ENCODE measurements at regions not wholly inside any gene's neighbourhood (a gene's known extent, or its start where the extent isn't known, plus 50 kb on each side); places are given as distances from the start of the nearest gene placed in this dataset.

DNA sequence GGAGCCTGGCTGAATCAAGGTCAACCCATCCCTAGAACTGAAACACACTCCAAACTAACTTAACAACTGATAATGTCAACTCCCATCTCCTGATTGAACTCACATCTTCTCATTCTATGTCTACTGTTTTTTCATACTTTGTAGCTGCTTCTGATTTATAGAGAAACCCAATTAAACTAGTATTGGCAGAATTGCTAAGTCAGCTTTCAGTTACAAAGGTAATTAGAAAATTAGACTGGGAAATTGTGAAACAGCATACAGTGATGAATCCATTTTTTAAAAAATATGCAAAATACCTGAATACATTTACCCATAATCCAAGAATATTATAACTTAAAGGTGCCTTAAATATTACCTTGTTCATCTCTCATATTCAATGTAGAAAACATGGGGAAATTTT is 535.2 kb upstream of the CLINT1 start:
- Mint-ChIP-seq H3K27ac (no peak overlapping the region), H3K4me3 (no peak overlapping the region), H3K27me3 (peaks cover 6% of the 10 kb centered on the region), H3K36me3 (ENCODE audit: low read depth) (no peaks in the 10 kb centered on the region), H3K4me1 (no peaks in the 10 kb centered on the region)
- ATAC-seq: no peak
- no peaks in the 10 kb centered on the region for H3K9me3 ChIP-seq (ENCODE audit: control insufficient read depth, low read length, poor library complexity, severe bottlenecking)
- no peak for DNase-seq

DNA sequence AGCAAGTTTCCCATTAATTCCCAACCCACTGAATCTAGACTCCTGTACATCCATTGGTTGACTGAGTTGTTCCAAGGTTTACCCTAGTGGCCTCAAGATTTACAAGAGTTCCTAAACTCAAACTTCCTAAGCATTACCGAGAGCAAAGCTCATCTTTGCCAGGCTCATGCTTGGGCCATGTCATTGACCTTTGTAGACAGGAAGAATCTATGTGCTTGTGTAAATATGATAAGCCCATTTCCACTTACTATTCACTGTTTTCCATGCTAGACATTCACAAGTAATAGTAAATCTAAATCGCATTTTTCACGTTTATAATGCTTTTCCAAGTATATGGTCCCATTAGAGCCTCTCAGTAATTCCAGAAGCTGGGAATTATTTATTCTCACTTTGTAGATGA is 534.5 kb upstream of the CLINT1 start:
- DNase-seq: no peak

DNA sequence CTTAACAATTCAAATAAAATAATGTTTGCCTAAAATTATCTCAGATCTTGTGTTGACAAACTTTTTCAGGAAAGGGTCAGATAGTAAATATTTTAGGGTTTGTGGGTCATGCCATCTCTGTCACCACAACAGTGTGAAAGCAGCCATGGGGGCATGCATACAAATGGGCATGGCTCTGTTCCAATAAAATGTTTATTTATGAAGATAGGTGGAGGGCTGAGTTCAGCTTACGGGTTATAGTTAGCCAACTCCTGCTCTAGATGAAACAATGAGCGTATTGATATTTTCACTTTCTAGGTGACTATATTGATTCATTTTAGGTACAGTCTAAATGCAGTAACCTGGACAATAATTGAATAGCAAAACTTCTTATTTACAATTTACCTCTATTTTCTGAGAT is 533.8 kb upstream of the CLINT1 start:
- ATAC-seq (no peak), DNase-seq (no peak)
- peaks cover 6% of the 10 kb centered on the region for H3K27me3 Mint-ChIP-seq
- H3K27ac Mint-ChIP-seq: no peak overlapping the region
- no peaks in the 10 kb centered on the region for H3K36me3 Mint-ChIP-seq (ENCODE audit: low read depth)
- no peaks in the 10 kb centered on the region for H3K4me1 Mint-ChIP-seq
- H3K9me3 ChIP-seq (ENCODE audit: control insufficient read depth, low read length, poor library complexity, severe bottlenecking): no peaks in the 10 kb centered on the region
- H3K4me3 Mint-ChIP-seq: no peak overlapping the region

More for the DNA sequence above, 534.5 kb upstream of the CLINT1 start:
- no peaks in the 10 kb centered on the region for H3K4me1 Mint-ChIP-seq
- no peaks in the 10 kb centered on the region for H3K9me3 ChIP-seq (ENCODE audit: control insufficient read depth, low read length, poor library complexity, severe bottlenecking)
- H3K4me3 Mint-ChIP-seq: no peak overlapping the region
- H3K27ac Mint-ChIP-seq: no peak overlapping the region
- H3K36me3 Mint-ChIP-seq (ENCODE audit: low read depth): no peaks in the 10 kb centered on the region
- no peak for ATAC-seq
- peaks cover 6% of the 10 kb centered on the region for H3K27me3 Mint-ChIP-seq

DNA sequence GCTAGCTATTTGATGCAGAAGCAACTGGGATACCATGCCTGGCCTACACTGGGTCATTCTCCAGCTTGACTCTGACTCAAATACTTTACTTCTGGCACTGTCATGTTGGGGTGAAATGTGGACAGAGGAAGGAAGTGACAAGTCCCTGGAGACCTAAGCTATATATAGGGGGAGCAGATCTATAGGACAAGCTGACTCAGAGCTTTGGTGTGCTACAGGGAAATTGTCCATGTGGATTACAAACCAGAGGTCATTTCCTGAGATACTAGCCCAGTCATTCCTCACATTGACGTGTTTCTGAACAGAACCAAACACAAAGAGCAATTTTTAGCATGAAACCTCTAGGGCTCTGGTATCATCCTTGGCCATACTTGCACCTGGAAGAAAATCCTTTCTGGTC is 531.6 kb upstream of the CLINT1 start:
- no peak for DNase-seq
- H3K9me3 ChIP-seq (ENCODE audit: control insufficient read depth, low read length, poor library complexity, severe bottlenecking): no peaks in the 10 kb centered on the region
- H3K4me3 Mint-ChIP-seq: no peak overlapping the region
- no peaks in the 10 kb centered on the region for H3K4me1 Mint-ChIP-seq
- H3K27me3 Mint-ChIP-seq: no peaks in the 10 kb centered on the region
- peak; percentile 30 for ATAC-seq
- H3K27ac Mint-ChIP-seq: no peak overlapping the region
- H3K36me3 Mint-ChIP-seq (ENCODE audit: low read depth): no peaks in the 10 kb centered on the region

DNA sequence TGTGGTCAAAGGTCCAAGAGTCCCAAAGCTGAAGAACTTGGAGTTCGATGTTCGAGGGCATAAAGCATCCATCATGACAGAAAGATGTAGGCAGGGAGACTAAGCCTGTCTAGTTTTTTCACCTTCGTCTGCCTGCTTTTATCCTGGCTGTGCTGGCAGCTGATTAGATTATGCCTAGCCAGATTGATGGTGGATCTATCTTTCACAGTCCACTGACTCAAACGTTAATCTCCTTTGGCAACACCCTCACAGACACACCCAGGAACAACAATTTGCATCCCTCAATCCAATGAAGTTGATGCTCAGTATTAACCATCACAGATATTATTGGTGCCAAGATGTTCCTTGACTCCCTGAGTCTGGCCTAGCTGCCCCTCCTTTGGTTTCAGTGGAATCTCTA is 530.8 kb upstream of the CLINT1 start:
- no peaks in the 10 kb centered on the region for H3K27me3 Mint-ChIP-seq
- H3K4me1 Mint-ChIP-seq: no peaks in the 10 kb centered on the region
- no peaks in the 10 kb centered on the region for H3K36me3 Mint-ChIP-seq (ENCODE audit: low read depth)
- DNase-seq (no peak), ATAC-seq (no peak)
- H3K9me3 ChIP-seq (ENCODE audit: control insufficient read depth, low read length, poor library complexity, severe bottlenecking): no peaks in the 10 kb centered on the region
- no peak overlapping the region for H3K27ac Mint-ChIP-seq
- H3K4me3 Mint-ChIP-seq: no peak overlapping the region

DNA sequence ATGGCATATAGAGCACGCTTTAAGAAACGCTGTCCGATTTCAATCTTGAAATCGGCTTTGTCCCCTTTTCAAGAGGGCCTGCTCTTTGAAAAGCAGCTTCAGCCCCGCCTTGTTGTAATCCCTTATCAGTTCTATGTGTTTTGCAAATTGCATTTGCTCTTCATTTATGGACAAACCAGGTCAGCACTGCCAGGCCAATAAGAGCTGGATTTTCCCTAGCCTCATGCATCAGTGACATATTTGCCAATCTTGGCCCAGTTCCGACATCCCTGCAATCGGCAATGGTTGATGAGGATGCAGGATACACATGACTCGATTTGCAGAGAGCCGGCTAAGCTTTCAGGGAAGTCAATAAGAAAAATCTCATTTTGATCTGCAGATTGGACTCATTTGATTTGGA is 529.1 kb upstream of the CLINT1 start:
- no peak overlapping the region for H3K4me3 Mint-ChIP-seq
- H3K36me3 Mint-ChIP-seq (ENCODE audit: low read depth): no peaks in the 10 kb centered on the region
- no peak for ATAC-seq
- no peaks in the 10 kb centered on the region for H3K27me3 Mint-ChIP-seq
- no peak for DNase-seq
- no peaks in the 10 kb centered on the region for H3K4me1 Mint-ChIP-seq
- no peaks in the 10 kb centered on the region for H3K9me3 ChIP-seq (ENCODE audit: control insufficient read depth, low read length, poor library complexity, severe bottlenecking)
- no peak overlapping the region for H3K27ac Mint-ChIP-seq

DNA sequence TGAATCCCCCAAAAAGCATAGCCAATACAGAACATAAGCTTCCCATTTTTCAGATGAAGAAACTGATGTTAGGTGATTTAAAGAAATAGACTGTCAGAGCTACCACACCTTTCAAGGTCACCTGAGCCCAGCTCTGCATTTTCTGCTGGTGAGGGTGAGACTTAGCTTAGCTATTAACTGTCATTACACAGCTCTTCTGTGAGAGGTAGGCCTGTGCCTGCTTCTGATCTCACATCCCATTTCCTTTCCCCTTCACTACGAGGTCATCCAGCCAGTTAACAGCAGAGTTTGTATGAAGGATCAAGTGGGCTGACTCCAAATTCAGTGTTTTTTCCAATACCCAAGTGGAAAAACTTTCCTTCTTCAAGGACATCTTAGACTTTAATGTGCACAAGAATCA is 528.6 kb upstream of the CLINT1 start:
- Mint-ChIP-seq H3K4me1 (no peaks in the 10 kb centered on the region), H3K36me3 (ENCODE audit: low read depth) (no peaks in the 10 kb centered on the region), H3K4me3 (no peak overlapping the region), H3K27me3 (no peaks in the 10 kb centered on the region), H3K27ac (no peak overlapping the region)
- ATAC-seq: no peak
- DNase-seq: no peak
- H3K9me3 ChIP-seq (ENCODE audit: control insufficient read depth, low read length, poor library complexity, severe bottlenecking): no peaks in the 10 kb centered on the region

DNA sequence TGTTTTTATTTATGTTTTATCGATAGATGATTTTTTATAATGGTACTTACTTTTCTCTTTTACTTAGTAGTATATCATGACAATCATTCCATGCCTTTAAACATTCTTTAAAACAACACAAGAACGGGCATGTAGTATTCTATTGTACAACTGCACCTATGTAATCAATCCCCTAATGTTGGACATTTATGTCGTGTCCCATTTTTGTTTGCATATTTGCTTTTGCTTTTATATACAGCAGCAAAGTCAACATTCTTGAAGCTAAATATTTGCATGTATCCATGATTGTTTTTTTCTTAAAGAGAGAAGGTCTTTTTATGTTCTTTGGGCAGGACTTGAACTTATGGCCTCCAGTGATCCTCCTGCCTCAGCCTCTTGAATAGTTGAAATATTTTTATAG is 527.0 kb upstream of the CLINT1 start:
- no peaks in the 10 kb centered on the region for H3K9me3 ChIP-seq (ENCODE audit: control insufficient read depth, low read length, poor library complexity, severe bottlenecking)
- ATAC-seq (no peak), DNase-seq (no peak)
- no peak overlapping the region for H3K27ac Mint-ChIP-seq
- no peaks in the 10 kb centered on the region for H3K36me3 Mint-ChIP-seq (ENCODE audit: low read depth)
- no peak overlapping the region for H3K4me3 Mint-ChIP-seq
- peaks cover 3% of the 10 kb centered on the region for H3K27me3 Mint-ChIP-seq
- no peaks in the 10 kb centered on the region for H3K4me1 Mint-ChIP-seq

DNA sequence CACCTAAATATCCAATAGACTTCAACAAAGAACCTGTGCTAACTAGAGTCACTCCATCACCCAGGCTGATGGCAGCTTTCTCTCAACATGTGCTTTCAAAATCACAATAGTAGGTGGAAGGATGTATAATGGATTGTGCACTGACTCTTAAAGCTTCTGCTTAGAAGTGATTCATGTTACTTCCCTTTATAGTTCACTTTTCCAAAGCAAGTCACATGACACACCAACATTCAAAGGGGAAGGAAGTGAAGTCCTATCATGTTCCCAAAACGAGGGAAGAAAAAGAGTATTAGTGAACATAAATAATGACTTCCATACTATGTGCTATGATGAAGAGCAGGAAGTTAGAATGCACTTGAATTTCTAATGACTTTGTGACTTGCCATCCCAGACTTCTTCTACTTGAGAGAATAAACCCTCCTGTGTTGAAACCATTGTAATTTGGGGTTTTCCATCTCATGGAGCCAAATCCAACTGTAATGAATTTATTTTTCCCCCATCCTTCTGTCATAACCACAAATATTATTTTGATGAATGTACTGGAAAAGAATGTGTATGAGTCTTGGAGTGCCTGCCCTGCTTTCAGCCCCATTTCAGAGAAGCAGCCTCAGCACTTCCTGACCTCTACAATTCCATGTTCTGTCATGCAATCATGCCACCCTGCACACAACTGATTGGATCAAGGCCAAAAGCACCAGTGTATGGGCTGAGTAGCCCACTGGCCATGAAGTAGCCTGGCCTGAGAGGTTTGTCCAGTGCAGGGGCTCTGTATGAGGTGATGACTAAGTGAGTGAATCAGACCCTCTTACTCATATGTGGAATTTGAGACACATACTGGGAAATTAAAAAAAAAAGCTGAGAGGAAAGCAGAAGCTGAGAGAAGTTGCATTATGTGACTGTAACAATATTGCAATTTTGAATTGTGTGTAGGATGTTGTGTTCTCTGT is 525.9 kb upstream of the CLINT1 start:
- DNase-seq: no peak
- H3K36me3 Mint-ChIP-seq (ENCODE audit: low read depth): no peaks in the 10 kb centered on the region
- no peaks in the 10 kb centered on the region for H3K4me1 Mint-ChIP-seq
- H3K27ac Mint-ChIP-seq: no peak overlapping the region
- no peaks in the 10 kb centered on the region for H3K9me3 ChIP-seq (ENCODE audit: control insufficient read depth, low read length, poor library complexity, severe bottlenecking)
- peaks cover 5% of the 10 kb centered on the region for H3K27me3 Mint-ChIP-seq
- ATAC-seq: no peak
- H3K4me3 Mint-ChIP-seq: no peak overlapping the region

DNA sequence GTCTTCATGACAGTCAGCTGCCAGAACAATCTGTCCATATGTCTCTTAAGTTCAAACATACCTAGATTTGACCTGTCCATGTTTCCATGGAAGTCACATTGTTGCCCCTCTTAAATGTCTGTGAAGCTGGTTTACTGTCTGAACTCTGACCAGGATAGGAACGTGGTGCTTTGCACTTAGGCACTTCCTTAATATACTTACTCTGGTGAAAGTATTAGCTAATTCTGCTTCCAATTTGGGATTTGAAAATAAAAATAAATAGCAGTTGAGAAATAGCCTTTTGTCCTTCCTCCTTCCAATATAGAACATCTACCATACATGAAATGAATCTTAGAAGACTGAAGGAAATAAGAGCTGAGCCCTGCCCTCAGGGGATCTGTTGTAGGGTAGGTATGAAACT is 524.5 kb upstream of the CLINT1 start:
- ATAC-seq (no peak), DNase-seq (no peak)
- no peaks in the 10 kb centered on the region for H3K36me3 Mint-ChIP-seq (ENCODE audit: low read depth)
- H3K4me3 Mint-ChIP-seq: no peak overlapping the region
- no peaks in the 10 kb centered on the region for H3K4me1 Mint-ChIP-seq
- H3K27ac Mint-ChIP-seq: no peak overlapping the region
- peaks cover 5% of the 10 kb centered on the region for H3K27me3 Mint-ChIP-seq
- no peaks in the 10 kb centered on the region for H3K9me3 ChIP-seq (ENCODE audit: control insufficient read depth, low read length, poor library complexity, severe bottlenecking)

DNA sequence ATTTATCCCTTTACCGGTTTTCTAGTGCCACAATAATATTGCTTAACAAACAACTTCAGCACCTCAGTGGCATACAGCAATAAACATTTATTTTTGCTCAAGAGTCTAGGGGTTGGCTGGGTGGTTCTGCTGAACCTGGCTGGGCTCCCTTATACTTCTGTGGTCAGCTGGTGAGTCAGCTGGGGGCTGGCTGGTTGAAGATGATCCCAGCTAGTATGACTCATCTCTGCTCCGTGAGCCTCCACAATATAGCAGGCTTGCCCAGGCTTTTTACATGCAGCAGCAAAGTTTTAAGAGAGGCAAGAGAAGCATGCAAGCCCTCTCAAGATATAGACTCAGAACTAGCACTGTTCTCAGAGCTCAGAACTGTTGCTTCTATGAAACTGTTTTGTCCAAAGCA is 523.5 kb upstream of the CLINT1 start:
- Mint-ChIP-seq H3K4me1 (no peaks in the 10 kb centered on the region), H3K4me3 (no peak overlapping the region), H3K27me3 (peaks cover 5% of the 10 kb centered on the region), H3K27ac (no peak overlapping the region), H3K36me3 (ENCODE audit: low read depth) (no peaks in the 10 kb centered on the region)
- H3K9me3 ChIP-seq (ENCODE audit: control insufficient read depth, low read length, poor library complexity, severe bottlenecking): no peaks in the 10 kb centered on the region
- ATAC-seq: peak; percentile 45
- no peak for DNase-seq

DNA sequence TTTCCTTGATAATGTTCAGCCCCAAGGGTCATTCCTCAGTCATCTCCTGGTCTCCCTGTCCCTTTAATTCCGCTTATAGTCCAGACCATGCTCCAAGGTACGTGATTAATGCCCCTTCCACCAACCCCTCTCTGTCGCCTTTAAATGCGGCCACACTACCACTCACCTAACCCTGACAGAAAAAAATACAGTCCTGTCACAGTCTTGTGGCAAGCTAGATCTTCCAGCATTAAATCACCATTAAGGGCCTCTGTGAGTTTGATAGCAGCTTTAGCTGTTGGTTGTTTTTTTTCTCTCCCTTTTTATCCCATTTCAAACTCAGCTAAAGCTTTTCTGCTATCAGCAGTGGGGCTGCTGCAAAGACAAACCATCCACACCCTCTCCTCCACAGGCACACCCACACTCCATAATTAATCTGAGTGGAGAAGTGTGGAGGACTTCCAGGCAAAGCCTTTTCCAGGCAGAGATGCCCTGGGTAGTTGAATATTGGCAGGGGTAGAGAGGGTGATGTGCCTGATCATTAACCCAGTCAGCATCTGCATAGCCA is 522.7 kb upstream of the CLINT1 start:
- DNase-seq (no peak), ATAC-seq (no peak)
- no peaks in the 10 kb centered on the region for H3K9me3 ChIP-seq (ENCODE audit: control insufficient read depth, low read length, poor library complexity, severe bottlenecking)
- no peak overlapping the region for H3K4me3 Mint-ChIP-seq
- H3K27me3 Mint-ChIP-seq: peaks cover 5% of the 10 kb centered on the region
- H3K36me3 Mint-ChIP-seq (ENCODE audit: low read depth): no peaks in the 10 kb centered on the region
- H3K27ac Mint-ChIP-seq: no peak overlapping the region
- H3K4me1 Mint-ChIP-seq: no peaks in the 10 kb centered on the region

DNA sequence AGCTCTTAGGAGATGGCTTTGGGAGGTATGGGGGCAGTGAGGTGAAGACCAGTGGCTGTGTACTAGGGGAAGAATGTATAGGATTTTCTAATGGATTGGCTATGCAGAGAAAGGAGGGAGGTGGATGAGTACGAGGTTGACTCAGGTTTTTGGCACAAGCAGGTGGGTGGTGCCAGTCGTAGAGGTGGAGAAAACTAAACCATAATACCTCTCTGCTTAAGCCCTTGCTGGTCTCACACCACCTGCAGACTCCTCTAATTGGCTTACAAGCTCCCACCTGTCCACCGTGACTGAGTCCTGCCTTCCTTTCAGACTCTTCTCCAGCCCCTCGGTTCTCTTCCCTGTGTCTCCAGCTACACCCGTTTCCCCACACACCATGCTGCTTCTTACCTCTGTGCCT is 521.7 kb upstream of the CLINT1 start:
- no peaks in the 10 kb centered on the region for H3K4me1 Mint-ChIP-seq
- H3K4me3 Mint-ChIP-seq: no peak overlapping the region
- H3K36me3 Mint-ChIP-seq (ENCODE audit: low read depth): no peaks in the 10 kb centered on the region
- H3K27me3 Mint-ChIP-seq: peaks cover 5% of the 10 kb centered on the region
- H3K27ac Mint-ChIP-seq: no peak overlapping the region
- no peak for ATAC-seq
- DNase-seq: no peak
- no peaks in the 10 kb centered on the region for H3K9me3 ChIP-seq (ENCODE audit: control insufficient read depth, low read length, poor library complexity, severe bottlenecking)

DNA sequence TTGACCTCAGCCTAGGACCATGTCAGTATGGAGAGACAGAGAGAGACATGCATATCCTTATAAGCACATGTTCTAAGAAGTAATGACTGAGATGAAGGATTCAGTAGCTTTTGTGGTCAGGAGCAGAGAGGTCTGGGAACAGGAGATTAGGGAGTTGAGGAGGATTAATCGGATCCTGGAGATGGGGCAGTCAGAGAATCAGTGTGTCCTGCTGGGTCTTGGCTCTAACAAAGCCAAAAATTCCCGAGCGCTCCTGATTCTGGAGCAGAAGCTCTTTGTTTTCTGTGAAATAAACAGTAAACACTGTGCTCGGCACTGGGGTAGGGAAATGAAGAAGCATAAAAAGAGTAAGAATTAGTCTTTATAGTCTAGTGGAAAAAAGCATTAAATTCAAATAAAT is 520.0 kb upstream of the CLINT1 start:
- no peak for ATAC-seq
- Mint-ChIP-seq H3K4me3 (no peak overlapping the region), H3K4me1 (no peaks in the 10 kb centered on the region), H3K36me3 (ENCODE audit: low read depth) (no peaks in the 10 kb centered on the region), H3K27ac (no peak overlapping the region), H3K27me3 (peaks cover 5% of the 10 kb centered on the region)
- H3K9me3 ChIP-seq (ENCODE audit: control insufficient read depth, low read length, poor library complexity, severe bottlenecking): no peaks in the 10 kb centered on the region
- no peak for DNase-seq
